ENCODE measurements at regions not wholly inside any gene's neighbourhood (a gene's known extent, or its start where the extent isn't known, plus 50 kb on each side); places are given as distances from the start of the nearest gene placed in this dataset.
"Not testable (repeated sequence)": the region's sequence is repeated elsewhere in the genome, so short reads cannot be mapped to it uniquely, and the experiment has no call there.

DNA sequence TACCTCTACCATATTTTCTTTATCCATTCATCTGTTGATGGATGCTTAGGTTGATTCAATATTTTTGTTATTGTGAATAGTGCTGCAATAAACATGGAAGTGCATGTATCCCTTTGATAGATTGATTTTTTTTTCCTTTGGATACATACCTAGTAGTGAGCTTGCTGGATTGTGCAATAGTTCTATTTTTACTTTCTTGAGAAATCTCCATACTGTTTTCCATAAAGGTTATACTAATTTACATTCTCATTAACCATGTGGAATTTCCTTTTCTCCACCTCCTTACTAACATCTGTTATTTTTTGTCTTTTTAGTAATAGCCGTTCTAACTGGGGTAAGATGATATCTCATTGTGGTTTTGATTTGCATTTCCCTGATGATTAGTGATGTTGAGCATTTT is 124.6 kb upstream of the TOX3 start:
- no peak overlapping the region for H2BK12ac ChIP-seq (ENCODE audit: low read length)
- no peaks in the 10 kb centered on the region for H3K79me1 ChIP-seq (ENCODE audit: low read length)
- H3K79me2 ChIP-seq (ENCODE audit: control insufficient read depth, insufficient read depth, low read length, poor library complexity) = no peaks in the 10 kb centered on the region
- no peaks in the 10 kb centered on the region for H3K27me3 ChIP-seq (ENCODE audit: insufficient read depth, low read length)
- peaks cover 0 to 2% of the 10 kb centered on the region in 2 experiments for H3K4me1 ChIP-seq (ENCODE audit: control insufficient read depth in 1 of 2, insufficient read depth in 2 of 2, low read length in 2 of 2)
- H2AFZ ChIP-seq (ENCODE audit: insufficient read depth, low read length, poor library complexity) = no peak overlapping the region
- no peaks in the 10 kb centered on the region for H3K9me3 ChIP-seq (ENCODE audit: insufficient read depth, low read depth, low read length)
- H3K14ac ChIP-seq (ENCODE audit: low read length) = no peak overlapping the region
- no peak overlapping the region for H3K4ac ChIP-seq (ENCODE audit: low read depth, low read length)
- no peak overlapping the region for H4K12ac ChIP-seq (ENCODE audit: low read depth, low read length)
- no peak for DNase-seq
- H3K4me3 ChIP-seq (ENCODE audit: low read depth, low read length) = no peak overlapping the region
- H2BK5ac ChIP-seq (ENCODE audit: low read depth, low read length, poor library complexity) = no peak overlapping the region
- H3K27ac ChIP-seq (ENCODE audit: low read depth, low read length) = no peak overlapping the region
- H3K18ac ChIP-seq (ENCODE audit: low read length) = no peak overlapping the region
- H3K4me2 ChIP-seq (ENCODE audit: low read length) = no peak overlapping the region
- no peak overlapping the region for H4K8ac ChIP-seq (ENCODE audit: low read depth, low read length)
- no peak overlapping the region for H2AK5ac ChIP-seq (ENCODE audit: low read length)
- no peak overlapping the region for H4K91ac ChIP-seq (ENCODE audit: low read depth, low read length)
- H3K23ac ChIP-seq (ENCODE audit: low read length) = no peak overlapping the region
- no peak overlapping the region for H3K9ac ChIP-seq (ENCODE audit: low read length)
- no peaks in the 10 kb centered on the region for H3K36me3 ChIP-seq (ENCODE audit: control insufficient read depth in 1 of 2, insufficient read depth in 2 of 2, low read length in 2 of 2)
- WGBS (ENCODE audit: extremely low coverage, insufficient coverage, insufficient read length) = no CpG with 5 or more reads among the region's 1 CpG
- H2BK120ac ChIP-seq (ENCODE audit: insufficient read depth, low read length, poor library complexity) = no peak overlapping the region

DNA sequence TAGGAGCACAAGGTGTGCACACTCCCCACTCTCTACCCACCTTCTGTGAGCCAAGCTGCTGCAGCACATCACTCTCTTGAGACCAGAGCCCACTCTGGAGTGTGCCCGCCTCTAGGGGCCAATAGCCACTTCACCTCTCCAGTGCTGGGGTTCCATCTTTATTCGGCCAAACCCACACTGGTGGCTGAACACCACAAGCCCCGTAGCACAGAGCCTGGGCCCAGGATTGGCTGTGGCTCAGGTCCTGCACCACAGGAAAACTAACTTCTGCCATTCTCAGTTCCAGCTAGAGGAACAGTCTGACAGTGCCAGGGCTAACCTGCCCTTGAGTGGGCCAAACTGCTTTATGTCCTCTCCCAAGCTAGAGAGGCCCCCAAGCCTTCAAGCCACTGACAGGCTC is 111.0 kb upstream of the TOX3 start:
- Histone ChIP-seq H3K27me3 (ENCODE audit: insufficient read depth, low read length) (no peaks in the 10 kb centered on the region), H3K4ac (ENCODE audit: low read depth, low read length) (no peak overlapping the region), H3K36me3 (ENCODE audit: control insufficient read depth in 1 of 2, insufficient read depth in 2 of 2, low read length in 2 of 2) (no peaks in the 10 kb centered on the region), H2AFZ (ENCODE audit: insufficient read depth, low read length, poor library complexity) (no peak overlapping the region), H2BK12ac (ENCODE audit: low read length) (no peak overlapping the region), H3K79me2 (ENCODE audit: control insufficient read depth, insufficient read depth, low read length, poor library complexity) (no peaks in the 10 kb centered on the region), H3K4me2 (ENCODE audit: low read length) (no peak overlapping the region), H3K23ac (ENCODE audit: low read length) (no peak overlapping the region), H3K79me1 (ENCODE audit: low read length) (no peaks in the 10 kb centered on the region), H3K9ac (ENCODE audit: low read length) (no peak overlapping the region), H3K27ac (ENCODE audit: low read depth, low read length) (no peak overlapping the region), H4K91ac (ENCODE audit: low read depth, low read length) (no peak overlapping the region), H4K8ac (ENCODE audit: low read depth, low read length) (no peak overlapping the region), H2AK5ac (ENCODE audit: low read length) (no peak overlapping the region), H3K4me1 (ENCODE audit: control insufficient read depth in 1 of 2, insufficient read depth in 2 of 2, low read length in 2 of 2) (no peaks in the 10 kb centered on the region), H3K14ac (ENCODE audit: low read length) (no peak overlapping the region), H2BK5ac (ENCODE audit: low read depth, low read length, poor library complexity) (no peak overlapping the region), H3K4me3 (ENCODE audit: low read depth, low read length) (no peak overlapping the region), H2BK120ac (ENCODE audit: insufficient read depth, low read length, poor library complexity) (no peak overlapping the region), H3K18ac (ENCODE audit: low read length) (no peak overlapping the region), H3K9me3 (ENCODE audit: insufficient read depth, low read depth, low read length) (peaks cover 4% of the 10 kb centered on the region), H4K12ac (ENCODE audit: low read depth, low read length) (no peak overlapping the region)
- WGBS (ENCODE audit: extremely low coverage, insufficient coverage, insufficient read length) = no CpG with 5 or more reads among the region's 3 CpGs
- no peak for DNase-seq

DNA sequence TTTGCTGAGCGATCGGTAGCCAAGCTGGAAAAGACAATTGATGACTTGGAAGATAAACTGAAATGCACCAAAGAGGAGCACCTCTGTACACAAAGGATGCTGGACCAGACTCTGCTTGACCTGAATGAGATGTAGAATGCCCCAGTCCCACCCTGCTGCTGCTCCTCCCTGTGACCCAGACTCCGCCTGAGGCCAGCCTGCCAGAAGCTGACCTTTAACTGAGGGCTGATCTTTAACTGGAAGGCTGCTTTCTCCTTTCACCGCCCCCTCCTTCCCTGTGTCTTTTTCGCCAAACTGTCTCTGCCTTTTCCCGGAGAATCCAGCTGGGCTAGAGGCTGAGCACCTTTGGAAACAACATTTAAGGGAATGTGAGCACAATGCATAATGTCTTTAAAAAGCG is 109.0 kb upstream of the TOX3 start:
- H4K12ac ChIP-seq (ENCODE audit: low read depth, low read length); H3K79me2 ChIP-seq (ENCODE audit: control insufficient read depth, insufficient read depth, low read length, poor library complexity); H4K8ac ChIP-seq (ENCODE audit: low read depth, low read length): not testable (repeated sequence)

DNA sequence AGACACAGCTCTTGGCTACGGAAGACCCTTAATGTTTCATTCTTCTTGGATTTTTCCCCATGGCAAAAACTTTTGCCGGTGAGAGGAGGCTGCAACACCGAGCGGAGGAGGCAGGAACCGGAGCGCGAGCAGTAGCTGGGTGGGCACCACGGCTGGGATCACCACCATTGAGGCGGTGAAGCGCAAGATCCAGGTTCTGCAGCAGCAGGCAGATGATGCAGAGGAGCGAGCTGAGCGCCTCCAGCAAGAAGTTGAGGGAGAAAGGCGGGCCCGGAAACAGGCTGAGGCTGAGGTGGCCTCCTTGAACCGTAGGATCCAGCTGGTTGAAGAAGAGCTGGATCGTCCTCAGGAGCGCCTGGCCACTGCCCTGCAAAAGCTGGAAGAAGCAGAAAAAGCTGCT is 108.2 kb upstream of the TOX3 start:
- H4K8ac ChIP-seq (ENCODE audit: low read depth, low read length); H3K9me3 ChIP-seq (ENCODE audit: insufficient read depth, low read depth, low read length); H3K9ac ChIP-seq (ENCODE audit: low read length); H3K4me1 ChIP-seq (ENCODE audit: control insufficient read depth in 1 of 2, insufficient read depth in 2 of 2, low read length in 2 of 2); H2AK5ac ChIP-seq (ENCODE audit: low read length); H3K23ac ChIP-seq (ENCODE audit: low read length); H3K4me3 ChIP-seq (ENCODE audit: low read depth, low read length); H3K14ac ChIP-seq (ENCODE audit: low read length); H3K79me1 ChIP-seq (ENCODE audit: low read length); H3K36me3 ChIP-seq (ENCODE audit: control insufficient read depth in 1 of 2, insufficient read depth in 2 of 2, low read length in 2 of 2); H2BK120ac ChIP-seq (ENCODE audit: insufficient read depth, low read length, poor library complexity); H3K27ac ChIP-seq (ENCODE audit: low read depth, low read length); H3K27me3 ChIP-seq (ENCODE audit: insufficient read depth, low read length); H4K91ac ChIP-seq (ENCODE audit: low read depth, low read length); DNase-seq; H3K18ac ChIP-seq (ENCODE audit: low read length); H2AFZ ChIP-seq (ENCODE audit: insufficient read depth, low read length, poor library complexity); H4K12ac ChIP-seq (ENCODE audit: low read depth, low read length); H2BK5ac ChIP-seq (ENCODE audit: low read depth, low read length, poor library complexity); H3K4me2 ChIP-seq (ENCODE audit: low read length); H2BK12ac ChIP-seq (ENCODE audit: low read length); H3K79me2 ChIP-seq (ENCODE audit: control insufficient read depth, insufficient read depth, low read length, poor library complexity); H3K4ac ChIP-seq (ENCODE audit: low read depth, low read length): not testable (repeated sequence)
- WGBS (ENCODE audit: extremely low coverage, insufficient coverage, insufficient read length) = no CpG with 5 or more reads among the region's 17 CpGs

More for the DNA sequence above, 109.0 kb upstream of the TOX3 start:
- H3K27ac ChIP-seq (ENCODE audit: low read depth, low read length); H2AK5ac ChIP-seq (ENCODE audit: low read length); H3K14ac ChIP-seq (ENCODE audit: low read length); H3K23ac ChIP-seq (ENCODE audit: low read length); H3K4me1 ChIP-seq (ENCODE audit: control insufficient read depth in 1 of 2, insufficient read depth in 2 of 2, low read length in 2 of 2); DNase-seq; H3K9me3 ChIP-seq (ENCODE audit: insufficient read depth, low read depth, low read length); H2BK120ac ChIP-seq (ENCODE audit: insufficient read depth, low read length, poor library complexity); H3K9ac ChIP-seq (ENCODE audit: low read length); H3K79me1 ChIP-seq (ENCODE audit: low read length); H2BK5ac ChIP-seq (ENCODE audit: low read depth, low read length, poor library complexity); H3K4ac ChIP-seq (ENCODE audit: low read depth, low read length); H3K18ac ChIP-seq (ENCODE audit: low read length); H3K27me3 ChIP-seq (ENCODE audit: insufficient read depth, low read length); H3K4me3 ChIP-seq (ENCODE audit: low read depth, low read length); H3K36me3 ChIP-seq (ENCODE audit: control insufficient read depth in 1 of 2, insufficient read depth in 2 of 2, low read length in 2 of 2); H4K91ac ChIP-seq (ENCODE audit: low read depth, low read length); H2BK12ac ChIP-seq (ENCODE audit: low read length); H3K4me2 ChIP-seq (ENCODE audit: low read length); H2AFZ ChIP-seq (ENCODE audit: insufficient read depth, low read length, poor library complexity): not testable (repeated sequence)
- WGBS (ENCODE audit: extremely low coverage, insufficient coverage, insufficient read length) = no CpG with 5 or more reads among the region's 7 CpGs
